HG02938 (cell line): ENCODE measurements at regions not wholly inside any gene's neighbourhood (a gene's known extent, or its start where the extent isn't known, plus 50 kb on each side); places are given as distances from the start of the nearest gene placed in this dataset.
"Not testable (repeated sequence)": the region's sequence is repeated elsewhere in the genome, so short reads cannot be mapped to it uniquely, and the experiment has no call there.

Experiments
- ATAC-seq: cut with Tn5 transposase; IDR thresholded peaks from one replicate; pipeline ENCODE4 v1.9.1; 2021; ENCODE audit warnings: mild to moderate bottlenecking, moderate library complexity; ENCODE audit not compliant: unreplicated experiment

GRCh38 chr17:14451729-14452191 is 150.9 kb downstream of the HS3ST3B1 start:
- ATAC-seq, result no peak

GRCh38 chr17:14448818-14449217 is 147.9 kb downstream of the HS3ST3B1 start:
- ATAC-seq, result no peak

GRCh38 chr17:14446825-14447224 is 145.9 kb downstream of the HS3ST3B1 start:
- ATAC-seq, result no peak

- ATAC-seq, result no peak
Measured at GRCh38 chr17:14444915-14445314, 144.0 kb downstream of the HS3ST3B1 start.

- ATAC-seq, result no peak
Measured at GRCh38 chr17:14442798-14443528, 142.1 kb downstream of the HS3ST3B1 start.

- ATAC-seq, result no peak
Measured at GRCh38 chr17:14437176-14437575, 136.3 kb downstream of the HS3ST3B1 start.

- no peak for ATAC-seq
Measured at GRCh38 chr17:14436266-14436665, 135.4 kb downstream of the HS3ST3B1 start.

- ATAC-seq, result no peak
Measured at GRCh38 chr17:14434506-14434905, 133.6 kb downstream of the HS3ST3B1 start.

- ATAC-seq, result no peak
Measured at GRCh38 chr17:14432079-14432478, 131.2 kb downstream of the HS3ST3B1 start.

GRCh38 chr17:14429084-14429483 is 128.2 kb downstream of the HS3ST3B1 start:
- no peak for ATAC-seq

- no peak for ATAC-seq
Measured at GRCh38 chr17:14428648-14429029, 127.8 kb downstream of the HS3ST3B1 start.

- ATAC-seq, result peak; percentile 51
Measured at GRCh38 chr17:14427900-14428647, 127.2 kb downstream of the HS3ST3B1 start.

- ATAC-seq, result not testable (repeated sequence)
Measured at GRCh38 chr17:14423156-14423555, 122.3 kb downstream of the HS3ST3B1 start.

- no peak for ATAC-seq
Measured at GRCh38 chr17:14417336-14417735, 116.5 kb downstream of the HS3ST3B1 start.

GRCh38 chr17:14409292-14409691 is 108.4 kb downstream of the HS3ST3B1 start:
- ATAC-seq, result no peak

GRCh38 chr17:14407541-14407940 is 106.7 kb downstream of the HS3ST3B1 start:
- no peak for ATAC-seq

- no peak for ATAC-seq
Measured at GRCh38 chr17:14405189-14405588, 104.3 kb downstream of the HS3ST3B1 start.
